ENCODE measurements at regions not wholly inside any gene's neighbourhood (a gene's known extent, or its start where the extent isn't known, plus 50 kb on each side); places are given as distances from the start of the nearest gene placed in this dataset.
A peak's percentile ranks its signal among the peaks of the same experiment; 100 is the strongest.

DNA sequence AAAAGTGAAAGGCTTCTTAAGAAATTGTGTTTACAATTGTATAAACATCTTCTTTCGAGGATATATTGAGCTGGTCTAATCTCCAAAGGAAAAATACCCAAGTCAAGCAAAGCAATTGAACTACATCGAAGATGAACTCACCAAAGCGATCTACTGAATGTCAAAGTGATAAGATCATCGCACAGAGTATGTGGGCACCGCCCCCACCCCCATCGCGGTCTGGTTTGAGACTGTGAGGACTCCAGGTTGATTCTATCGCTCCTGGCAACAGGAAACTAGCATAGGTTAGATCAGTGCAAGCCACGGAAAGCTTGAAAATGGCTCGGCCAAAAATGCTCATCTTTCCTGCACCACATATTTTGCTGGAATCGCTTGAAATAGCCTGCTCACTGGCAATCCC, 133.2 kb upstream of the RPS6KA2 start:
- TF ChIP-seq, protein P1, sequence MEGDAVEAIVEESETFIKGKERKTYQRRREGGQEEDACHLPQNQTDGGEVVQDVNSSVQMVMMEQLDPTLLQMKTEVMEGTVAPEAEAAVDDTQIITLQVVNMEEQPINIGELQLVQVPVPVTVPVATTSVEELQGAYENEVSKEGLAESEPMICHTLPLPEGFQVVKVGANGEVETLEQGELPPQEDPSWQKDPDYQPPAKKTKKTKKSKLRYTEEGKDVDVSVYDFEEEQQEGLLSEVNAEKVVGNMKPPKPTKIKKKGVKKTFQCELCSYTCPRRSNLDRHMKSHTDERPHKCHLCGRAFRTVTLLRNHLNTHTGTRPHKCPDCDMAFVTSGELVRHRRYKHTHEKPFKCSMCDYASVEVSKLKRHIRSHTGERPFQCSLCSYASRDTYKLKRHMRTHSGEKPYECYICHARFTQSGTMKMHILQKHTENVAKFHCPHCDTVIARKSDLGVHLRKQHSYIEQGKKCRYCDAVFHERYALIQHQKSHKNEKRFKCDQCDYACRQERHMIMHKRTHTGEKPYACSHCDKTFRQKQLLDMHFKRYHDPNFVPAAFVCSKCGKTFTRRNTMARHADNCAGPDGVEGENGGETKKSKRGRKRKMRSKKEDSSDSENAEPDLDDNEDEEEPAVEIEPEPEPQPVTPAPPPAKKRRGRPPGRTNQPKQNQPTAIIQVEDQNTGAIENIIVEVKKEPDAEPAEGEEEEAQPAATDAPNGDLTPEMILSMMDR (IDR thresholded peaks at IDR 0.05) = no peak
- no peak overlapping the region for H3K27ac ChIP-seq
- H3K4me1 ChIP-seq (ENCODE audit: control insufficient read depth in 1 of 2, low read depth in 2 of 2) = peaks cover 3 to 11% of the 10 kb centered on the region in 2 donors
- H3K27me3 ChIP-seq (replicated peaks; ENCODE audit: insufficient read depth) = no peaks in the 10 kb centered on the region
- no peak for DNase-seq (ENCODE audit: low spot score)
- H3K36me3 ChIP-seq = no peaks in the 10 kb centered on the region
- ATAC-seq (ENCODE audit: insufficient number of reproducible peaks, low FRiP score, low read depth) = no peak
- H3K9me3 ChIP-seq = no peaks in the 10 kb centered on the region
- no peak overlapping the region for H3K4me3 ChIP-seq

DNA sequence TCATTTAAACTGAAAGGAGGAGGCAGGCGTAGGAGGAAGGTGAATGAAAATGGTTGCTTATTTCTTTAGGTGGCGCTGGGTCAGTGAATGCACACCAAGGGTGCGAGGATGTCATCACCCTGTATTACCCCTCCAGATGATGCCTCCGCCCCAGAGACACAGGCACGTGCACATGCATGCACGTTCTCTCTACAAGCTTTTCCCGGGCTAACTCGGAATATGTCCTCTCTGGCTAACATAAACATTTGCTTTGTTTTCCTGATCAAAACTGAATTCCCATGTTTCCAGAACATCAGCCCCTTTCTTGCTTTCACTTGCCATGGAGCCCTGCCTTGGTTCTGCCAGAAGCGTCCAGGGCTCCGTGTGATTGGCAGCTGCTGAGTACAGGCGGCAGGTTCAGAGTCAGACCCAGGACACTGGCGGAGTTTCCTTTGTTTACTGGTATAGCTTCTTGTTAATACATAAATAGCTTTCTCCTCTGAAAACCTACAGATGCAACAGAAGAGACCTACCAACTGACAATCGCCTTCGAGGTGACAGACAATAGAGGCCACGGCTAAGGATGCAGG, 131.2 kb upstream of the RPS6KA2 start:
- Histone ChIP-seq H3K27ac (no peak overlapping the region), H3K27me3 (replicated peaks; ENCODE audit: insufficient read depth) (no peaks in the 10 kb centered on the region), H3K4me1 (ENCODE audit: control insufficient read depth in 1 of 2, low read depth in 2 of 2) (peaks cover 3 to 11% of the 10 kb centered on the region in 2 donors), H3K36me3 (no peaks in the 10 kb centered on the region), H3K9me3 (no peaks in the 10 kb centered on the region), H3K4me3 (no peak overlapping the region)
- ATAC-seq (ENCODE audit: insufficient number of reproducible peaks, low FRiP score, low read depth) (no peak), DNase-seq (ENCODE audit: low spot score) (no peak)
- TF ChIP-seq, protein P1 (IDR thresholded peaks at IDR 0.05) = no peak

DNA sequence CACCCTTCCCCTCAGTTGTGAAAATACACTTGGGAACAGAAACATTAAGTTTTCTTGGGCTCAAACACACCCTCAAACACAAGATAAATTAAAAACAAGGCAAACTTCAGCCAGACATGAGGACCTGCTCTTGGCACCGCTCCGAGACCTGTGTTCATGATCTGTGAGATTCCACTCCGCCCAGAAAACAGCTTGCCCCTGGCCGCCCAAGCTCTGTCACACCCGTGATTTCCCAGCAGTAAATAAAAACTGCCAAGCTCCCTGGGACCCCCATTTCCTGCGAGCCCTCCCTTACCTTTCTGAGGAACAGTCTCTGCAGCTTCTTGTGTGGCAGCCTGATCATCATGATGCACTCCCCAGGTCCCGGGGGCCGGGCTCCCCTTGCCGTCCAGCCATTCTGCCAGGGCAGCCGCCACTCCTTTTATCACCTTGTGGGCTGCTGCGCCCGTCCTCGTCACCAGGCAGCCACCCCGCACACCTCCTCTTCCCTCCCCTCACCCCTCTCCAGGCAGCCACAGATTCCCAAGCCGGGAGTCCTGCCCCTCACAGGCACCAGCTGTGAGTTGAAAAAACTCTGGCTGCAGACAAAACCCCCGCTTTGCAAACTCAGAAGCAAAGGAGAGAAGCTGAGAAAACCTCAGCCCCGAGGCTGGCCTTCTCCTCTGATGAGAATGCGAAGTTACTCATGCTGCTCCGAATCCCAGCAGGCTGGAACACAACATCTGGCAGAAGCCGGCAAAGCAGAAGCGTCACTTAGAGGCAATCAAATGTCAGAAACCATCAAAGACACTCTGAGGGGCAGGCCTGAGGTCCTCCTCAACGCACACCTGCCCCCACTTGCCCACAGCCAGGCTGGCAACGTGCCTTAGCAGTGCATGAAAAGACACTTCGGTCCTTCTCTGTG, 130.4 kb upstream of the RPS6KA2 start:
- H3K9me3 ChIP-seq = no peaks in the 10 kb centered on the region
- ATAC-seq (ENCODE audit: insufficient number of reproducible peaks, low FRiP score, low read depth) (no peak), DNase-seq (ENCODE audit: low spot score) (no peak)
- H3K27me3 ChIP-seq (replicated peaks; ENCODE audit: insufficient read depth) = no peaks in the 10 kb centered on the region
- TF ChIP-seq, protein P1 (IDR thresholded peaks at IDR 0.05) = no peak
- H3K36me3 ChIP-seq = no peaks in the 10 kb centered on the region
- peak overlapping the region; percentile 14 for H3K4me3 ChIP-seq
- H3K27ac ChIP-seq = no peak overlapping the region
- peaks cover 3 to 11% of the 10 kb centered on the region in 2 donors for H3K4me1 ChIP-seq (ENCODE audit: control insufficient read depth in 1 of 2, low read depth in 2 of 2)

DNA sequence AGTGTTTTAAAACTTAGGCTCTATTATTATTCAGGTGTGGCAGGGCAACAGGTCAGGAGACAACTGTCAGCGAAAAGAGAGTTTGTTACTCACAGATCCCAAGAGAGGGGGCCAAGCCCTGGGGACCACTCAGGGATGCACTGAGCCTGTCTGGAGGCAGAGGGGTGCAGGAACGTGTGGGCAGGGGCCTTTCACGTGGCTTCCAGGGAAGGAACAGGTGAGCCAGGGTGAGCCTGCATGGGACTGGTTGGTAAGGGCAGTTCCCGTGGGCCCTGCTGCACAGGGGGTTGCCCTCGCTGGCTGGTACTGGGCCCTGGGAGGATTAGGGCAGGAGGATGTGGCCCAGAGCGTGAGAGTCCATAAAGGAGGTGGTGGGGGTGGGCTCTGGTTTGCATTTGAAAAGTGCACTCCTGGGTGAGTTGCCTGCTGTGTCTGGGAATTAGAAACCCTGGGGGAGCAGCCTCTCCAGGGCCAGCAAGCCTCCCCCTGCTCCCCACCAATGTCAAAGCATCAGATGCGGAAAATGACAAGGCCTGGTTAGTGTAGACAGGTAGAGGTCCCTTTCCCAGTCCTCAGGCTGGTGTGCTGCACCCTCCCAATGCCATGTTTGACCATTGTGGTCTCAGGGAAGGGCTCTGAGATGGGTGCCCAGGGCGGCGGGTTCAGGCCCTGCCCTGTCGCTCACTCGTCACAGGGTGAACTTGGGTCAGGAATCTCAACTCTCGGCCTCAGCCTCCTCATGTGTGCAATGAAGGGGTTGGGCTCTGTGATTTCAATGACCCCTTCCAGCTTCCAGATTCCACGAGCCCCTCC, 127.4 kb upstream of the RPS6KA2 start:
- Histone ChIP-seq H3K4me3 (no peak overlapping the region), H3K36me3 (no peaks in the 10 kb centered on the region), H3K27me3 (replicated peaks; ENCODE audit: insufficient read depth) (no peaks in the 10 kb centered on the region), H3K4me1 (ENCODE audit: control insufficient read depth in 1 of 2, low read depth in 2 of 2) (peaks cover 3 to 11% of the 10 kb centered on the region in 2 donors), H3K27ac (no peak overlapping the region), H3K9me3 (no peaks in the 10 kb centered on the region)
- TF ChIP-seq, protein P1 (IDR thresholded peaks at IDR 0.05) = no peak
- ATAC-seq (ENCODE audit: insufficient number of reproducible peaks, low FRiP score, low read depth) (no peak), DNase-seq (ENCODE audit: low spot score) (no peak)
